GM20000 (cell line): ENCODE measurements at regions not wholly inside any gene's neighbourhood (a gene's known extent, or its start where the extent isn't known, plus 50 kb on each side); places are given as distances from the start of the nearest gene placed in this dataset.
A peak's percentile ranks its signal among the peaks of the same experiment; 100 is the strongest.

Experiments
- DNase-seq: peaks from one replicate; pipeline ENCODE4 v3.0.0; 2012; ENCODE audit warnings: low spot score
- TF ChIP-seq, protein P1 (sequence below): IDR thresholded peaks from 2 replicates; pipeline ENCODE4 v1.5.1; 2012; ENCODE audit warnings: mild to moderate bottlenecking, control low read depth; ENCODE audit errors: extremely low read depth, missing control alignments

- no peak for DNase-seq
- TF ChIP-seq, protein P1, sequence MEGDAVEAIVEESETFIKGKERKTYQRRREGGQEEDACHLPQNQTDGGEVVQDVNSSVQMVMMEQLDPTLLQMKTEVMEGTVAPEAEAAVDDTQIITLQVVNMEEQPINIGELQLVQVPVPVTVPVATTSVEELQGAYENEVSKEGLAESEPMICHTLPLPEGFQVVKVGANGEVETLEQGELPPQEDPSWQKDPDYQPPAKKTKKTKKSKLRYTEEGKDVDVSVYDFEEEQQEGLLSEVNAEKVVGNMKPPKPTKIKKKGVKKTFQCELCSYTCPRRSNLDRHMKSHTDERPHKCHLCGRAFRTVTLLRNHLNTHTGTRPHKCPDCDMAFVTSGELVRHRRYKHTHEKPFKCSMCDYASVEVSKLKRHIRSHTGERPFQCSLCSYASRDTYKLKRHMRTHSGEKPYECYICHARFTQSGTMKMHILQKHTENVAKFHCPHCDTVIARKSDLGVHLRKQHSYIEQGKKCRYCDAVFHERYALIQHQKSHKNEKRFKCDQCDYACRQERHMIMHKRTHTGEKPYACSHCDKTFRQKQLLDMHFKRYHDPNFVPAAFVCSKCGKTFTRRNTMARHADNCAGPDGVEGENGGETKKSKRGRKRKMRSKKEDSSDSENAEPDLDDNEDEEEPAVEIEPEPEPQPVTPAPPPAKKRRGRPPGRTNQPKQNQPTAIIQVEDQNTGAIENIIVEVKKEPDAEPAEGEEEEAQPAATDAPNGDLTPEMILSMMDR: no peak
Observed at GRCh38 chr2:147320146-147320545, 524.7 kb upstream of the ACVR2A start.

- DNase-seq: no peak
- TF ChIP-seq, protein P1: no peak
Observed at GRCh38 chr2:147311058-147311430, 533.8 kb upstream of the ACVR2A start.

DNA sequence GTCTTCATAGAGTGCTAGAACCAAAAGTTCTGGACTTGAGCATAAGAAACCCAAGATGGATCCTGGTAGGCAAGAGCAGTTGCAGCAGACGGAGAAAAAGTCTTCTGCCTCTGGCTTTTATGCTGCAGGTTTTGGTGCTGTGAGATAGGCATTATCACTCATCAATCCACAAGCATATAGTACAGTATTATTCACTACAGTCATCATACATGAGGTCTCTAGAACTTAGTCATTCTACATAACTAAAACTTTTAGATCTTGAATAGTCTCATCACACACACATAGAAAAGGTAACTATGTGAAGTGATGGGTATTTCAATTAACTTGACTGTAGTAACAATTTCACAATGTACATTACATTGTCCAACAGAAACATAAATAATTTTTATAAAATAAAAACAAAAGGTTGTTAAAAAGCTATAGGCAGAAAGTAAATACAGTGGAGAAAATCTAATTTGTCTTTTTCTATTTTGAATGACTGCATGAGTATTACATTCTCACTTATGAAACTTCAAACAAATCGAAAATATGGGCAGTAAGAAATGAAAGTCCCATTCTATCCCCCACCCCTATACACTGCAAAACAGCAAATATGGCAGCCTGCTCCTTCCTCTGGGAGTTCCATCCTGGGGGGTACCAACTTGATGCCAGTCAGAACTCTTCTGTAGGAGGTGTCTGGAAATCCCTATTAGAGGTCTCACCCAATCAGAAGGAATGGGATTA is 534.3 kb upstream of the ACVR2A start:
- TF ChIP-seq, protein P1: no peak

DNA sequence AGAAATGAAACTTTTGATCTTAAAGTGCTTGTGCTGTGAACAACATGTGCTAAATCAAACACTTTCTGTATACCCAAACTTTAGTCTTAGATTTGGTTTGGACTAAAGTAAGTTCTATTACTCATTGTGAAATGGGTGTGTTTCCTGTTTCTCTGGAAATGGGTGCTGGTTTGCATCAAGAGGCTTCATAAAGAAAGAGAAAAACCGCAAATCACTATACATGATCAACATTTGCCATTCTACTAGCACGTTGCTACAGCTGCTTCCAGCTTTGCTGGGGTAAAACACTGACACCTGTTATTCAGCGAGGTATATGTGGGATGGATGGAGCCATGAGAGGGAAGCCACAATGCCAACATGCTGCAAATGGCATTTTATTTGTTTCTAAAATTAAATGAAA is 547.0 kb upstream of the ACVR2A start:
- peak; percentile 27 for DNase-seq
- TF ChIP-seq, protein P1: no peak

More for the DNA sequence above, 534.3 kb upstream of the ACVR2A start:
- no peak for DNase-seq

DNA sequence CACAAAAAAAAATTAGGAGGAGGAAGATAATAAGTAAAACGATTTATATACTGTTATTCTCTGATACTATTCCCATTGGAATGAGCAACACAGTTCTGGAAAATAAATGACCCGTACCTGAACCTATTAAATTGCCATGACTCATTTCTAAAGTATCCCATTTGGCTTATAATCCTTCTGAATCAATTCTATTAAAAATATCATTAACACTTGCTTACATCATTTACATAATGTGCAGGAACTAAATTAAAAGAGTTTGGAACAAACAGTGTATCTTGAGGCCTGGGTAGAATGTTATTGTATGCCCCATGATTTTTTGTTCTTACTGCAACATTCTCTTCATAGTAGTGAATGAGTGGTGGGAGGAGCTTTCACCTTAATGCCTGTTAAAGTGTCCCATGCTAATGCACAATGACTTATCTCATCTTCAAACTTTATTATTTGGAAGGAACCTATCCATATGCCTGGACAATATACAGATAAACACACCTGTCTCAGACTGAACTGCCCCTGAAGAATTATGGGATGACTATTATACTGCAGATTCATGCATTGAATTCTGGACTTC is 549.9 kb upstream of the ACVR2A start:
- DNase-seq: no peak
- TF ChIP-seq, protein P1: no peak

DNA sequence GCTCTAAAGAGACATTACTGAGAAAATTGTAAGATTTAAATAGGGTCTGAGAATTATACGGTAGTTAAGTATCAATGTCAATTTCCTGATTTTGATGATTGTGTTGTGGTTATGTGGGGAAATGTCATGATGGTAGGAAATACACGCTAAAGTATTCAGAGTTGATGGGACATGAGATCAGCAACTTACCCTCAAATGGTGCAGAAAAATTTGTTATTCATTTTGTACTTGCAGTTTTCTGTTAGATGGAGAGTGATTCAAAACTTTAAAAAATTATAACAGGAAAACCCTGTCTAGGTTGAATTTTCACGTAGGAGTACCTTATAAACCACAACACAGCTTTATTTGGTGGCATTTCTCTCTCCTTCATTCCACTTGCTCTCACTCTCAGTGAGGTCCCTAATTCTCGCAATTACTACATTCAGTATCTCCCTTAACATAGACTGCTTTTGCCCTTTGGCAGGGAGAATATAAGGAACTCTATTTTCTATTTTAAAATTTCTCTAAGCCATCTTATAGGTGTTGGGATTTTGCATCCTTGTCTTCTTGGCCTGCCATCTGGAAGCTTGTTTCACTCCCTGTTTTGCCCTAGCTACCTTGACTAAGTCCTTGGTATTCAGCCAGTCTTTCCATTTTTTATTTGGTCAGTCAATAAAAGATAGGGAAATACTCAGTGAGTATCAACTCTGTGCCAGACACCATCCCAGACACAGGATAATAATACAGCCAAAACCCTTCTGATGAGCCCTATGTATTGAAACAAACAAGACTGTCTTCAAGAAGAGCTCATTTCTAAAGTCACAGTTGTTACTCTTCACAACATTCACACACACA is 550.6 kb upstream of the ACVR2A start:
- TF ChIP-seq, protein P1: no peak
- DNase-seq: no peak

- TF ChIP-seq, protein P1: no peak
- no peak for DNase-seq
Observed at GRCh38 chr2:147288131-147288530, 556.7 kb upstream of the ACVR2A start.
